ENCODE measurements at regions not wholly inside any gene's neighbourhood (a gene's known extent, or its start where the extent isn't known, plus 50 kb on each side); places are given as distances from the start of the nearest gene placed in this dataset.

GRCh38 chr3:63096248-63097058, 181.7 kb upstream of the SYNPR start:
- TF ChIP-seq, protein P1, sequence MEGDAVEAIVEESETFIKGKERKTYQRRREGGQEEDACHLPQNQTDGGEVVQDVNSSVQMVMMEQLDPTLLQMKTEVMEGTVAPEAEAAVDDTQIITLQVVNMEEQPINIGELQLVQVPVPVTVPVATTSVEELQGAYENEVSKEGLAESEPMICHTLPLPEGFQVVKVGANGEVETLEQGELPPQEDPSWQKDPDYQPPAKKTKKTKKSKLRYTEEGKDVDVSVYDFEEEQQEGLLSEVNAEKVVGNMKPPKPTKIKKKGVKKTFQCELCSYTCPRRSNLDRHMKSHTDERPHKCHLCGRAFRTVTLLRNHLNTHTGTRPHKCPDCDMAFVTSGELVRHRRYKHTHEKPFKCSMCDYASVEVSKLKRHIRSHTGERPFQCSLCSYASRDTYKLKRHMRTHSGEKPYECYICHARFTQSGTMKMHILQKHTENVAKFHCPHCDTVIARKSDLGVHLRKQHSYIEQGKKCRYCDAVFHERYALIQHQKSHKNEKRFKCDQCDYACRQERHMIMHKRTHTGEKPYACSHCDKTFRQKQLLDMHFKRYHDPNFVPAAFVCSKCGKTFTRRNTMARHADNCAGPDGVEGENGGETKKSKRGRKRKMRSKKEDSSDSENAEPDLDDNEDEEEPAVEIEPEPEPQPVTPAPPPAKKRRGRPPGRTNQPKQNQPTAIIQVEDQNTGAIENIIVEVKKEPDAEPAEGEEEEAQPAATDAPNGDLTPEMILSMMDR (IDR thresholded peaks at IDR 0.05; ENCODE audit: low read depth, low read length, missing input control), result no peak
- TF ChIP-seq GABPA (IDR thresholded peaks at IDR 0.05 in 1 of 2, conservative IDR thresholded peaks at IDR 0.05 in 1 of 2) (no peak), TAF1 (conservative IDR thresholded peaks at IDR 0.05) (no peak)

All from liver (tissue), 3 donors.